ENCODE measurements at regions not wholly inside any gene's neighbourhood (a gene's known extent, or its start where the extent isn't known, plus 50 kb on each side); places are given as distances from the start of the nearest gene placed in this dataset.

DNA sequence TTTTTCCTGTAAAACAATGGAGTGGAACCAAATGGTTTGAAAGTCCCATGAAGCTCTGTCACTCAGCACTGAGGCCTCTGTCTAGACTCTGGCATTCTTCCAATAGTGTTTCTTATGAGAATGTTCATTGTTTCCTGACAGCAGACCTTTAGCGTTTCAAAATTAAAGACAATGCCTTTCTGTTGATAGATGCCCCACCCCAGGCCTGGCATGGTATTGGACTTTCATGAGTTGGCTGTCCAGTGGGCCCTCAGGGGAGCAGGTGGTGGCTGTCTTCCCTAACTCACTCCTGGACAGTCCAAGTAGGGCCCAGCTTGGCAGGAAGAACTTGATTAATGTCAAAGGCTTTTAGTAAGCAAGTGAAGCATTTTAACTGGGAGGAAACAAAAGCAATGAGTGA, 186.5 kb upstream of the CCL2 start:
- TF ChIP-seq EP300 (IDR thresholded peaks at IDR 0.05; ENCODE audit: borderline replicate concordance), result no peak
- TF ChIP-seq EGR1 (IDR thresholded peaks at IDR 0.05), result no peak
- no peak for TF ChIP-seq TAF1 (IDR thresholded peaks at IDR 0.05; ENCODE audit: low read depth)
- TF ChIP-seq CEBPB (IDR thresholded peaks at IDR 0.05), result no peak
- TF ChIP-seq, protein P1, sequence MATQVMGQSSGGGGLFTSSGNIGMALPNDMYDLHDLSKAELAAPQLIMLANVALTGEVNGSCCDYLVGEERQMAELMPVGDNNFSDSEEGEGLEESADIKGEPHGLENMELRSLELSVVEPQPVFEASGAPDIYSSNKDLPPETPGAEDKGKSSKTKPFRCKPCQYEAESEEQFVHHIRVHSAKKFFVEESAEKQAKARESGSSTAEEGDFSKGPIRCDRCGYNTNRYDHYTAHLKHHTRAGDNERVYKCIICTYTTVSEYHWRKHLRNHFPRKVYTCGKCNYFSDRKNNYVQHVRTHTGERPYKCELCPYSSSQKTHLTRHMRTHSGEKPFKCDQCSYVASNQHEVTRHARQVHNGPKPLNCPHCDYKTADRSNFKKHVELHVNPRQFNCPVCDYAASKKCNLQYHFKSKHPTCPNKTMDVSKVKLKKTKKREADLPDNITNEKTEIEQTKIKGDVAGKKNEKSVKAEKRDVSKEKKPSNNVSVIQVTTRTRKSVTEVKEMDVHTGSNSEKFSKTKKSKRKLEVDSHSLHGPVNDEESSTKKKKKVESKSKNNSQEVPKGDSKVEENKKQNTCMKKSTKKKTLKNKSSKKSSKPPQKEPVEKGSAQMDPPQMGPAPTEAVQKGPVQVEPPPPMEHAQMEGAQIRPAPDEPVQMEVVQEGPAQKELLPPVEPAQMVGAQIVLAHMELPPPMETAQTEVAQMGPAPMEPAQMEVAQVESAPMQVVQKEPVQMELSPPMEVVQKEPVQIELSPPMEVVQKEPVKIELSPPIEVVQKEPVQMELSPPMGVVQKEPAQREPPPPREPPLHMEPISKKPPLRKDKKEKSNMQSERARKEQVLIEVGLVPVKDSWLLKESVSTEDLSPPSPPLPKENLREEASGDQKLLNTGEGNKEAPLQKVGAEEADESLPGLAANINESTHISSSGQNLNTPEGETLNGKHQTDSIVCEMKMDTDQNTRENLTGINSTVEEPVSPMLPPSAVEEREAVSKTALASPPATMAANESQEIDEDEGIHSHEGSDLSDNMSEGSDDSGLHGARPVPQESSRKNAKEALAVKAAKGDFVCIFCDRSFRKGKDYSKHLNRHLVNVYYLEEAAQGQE (IDR thresholded peaks at IDR 0.05; ENCODE audit: low read depth), result no peak
- TF ChIP-seq TEAD4 (IDR thresholded peaks at IDR 0.05), result no peak
- TF ChIP-seq CREB1 (IDR thresholded peaks at IDR 0.05; ENCODE audit: low read depth), result no peak
- no peak for TF ChIP-seq FOXM1 (IDR thresholded peaks at IDR 0.05; ENCODE audit: borderline replicate concordance, low read depth)
- no peak for TF ChIP-seq ZBTB7A (IDR thresholded peaks at IDR 0.05; ENCODE audit: low read depth)
- TF ChIP-seq, protein P2, sequence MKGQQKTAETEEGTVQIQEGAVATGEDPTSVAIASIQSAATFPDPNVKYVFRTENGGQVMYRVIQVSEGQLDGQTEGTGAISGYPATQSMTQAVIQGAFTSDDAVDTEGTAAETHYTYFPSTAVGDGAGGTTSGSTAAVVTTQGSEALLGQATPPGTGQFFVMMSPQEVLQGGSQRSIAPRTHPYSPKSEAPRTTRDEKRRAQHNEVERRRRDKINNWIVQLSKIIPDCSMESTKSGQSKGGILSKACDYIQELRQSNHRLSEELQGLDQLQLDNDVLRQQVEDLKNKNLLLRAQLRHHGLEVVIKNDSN (IDR thresholded peaks at IDR 0.05), result no peak
- TF ChIP-seq NFIC (IDR thresholded peaks at IDR 0.05), result no peak
- TF ChIP-seq, protein P3, sequence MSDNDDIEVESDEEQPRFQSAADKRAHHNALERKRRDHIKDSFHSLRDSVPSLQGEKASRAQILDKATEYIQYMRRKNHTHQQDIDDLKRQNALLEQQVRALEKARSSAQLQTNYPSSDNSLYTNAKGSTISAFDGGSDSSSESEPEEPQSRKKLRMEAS (IDR thresholded peaks at IDR 0.05), result no peak
- no peak for TF ChIP-seq YY1 (IDR thresholded peaks at IDR 0.05; ENCODE audit: low read depth)
- no peak for TF ChIP-seq RAD21 (IDR thresholded peaks at IDR 0.05; ENCODE audit: low read depth)
- TF ChIP-seq TCF12 (IDR thresholded peaks at IDR 0.05; ENCODE audit: low read depth), result no peak

DNA sequence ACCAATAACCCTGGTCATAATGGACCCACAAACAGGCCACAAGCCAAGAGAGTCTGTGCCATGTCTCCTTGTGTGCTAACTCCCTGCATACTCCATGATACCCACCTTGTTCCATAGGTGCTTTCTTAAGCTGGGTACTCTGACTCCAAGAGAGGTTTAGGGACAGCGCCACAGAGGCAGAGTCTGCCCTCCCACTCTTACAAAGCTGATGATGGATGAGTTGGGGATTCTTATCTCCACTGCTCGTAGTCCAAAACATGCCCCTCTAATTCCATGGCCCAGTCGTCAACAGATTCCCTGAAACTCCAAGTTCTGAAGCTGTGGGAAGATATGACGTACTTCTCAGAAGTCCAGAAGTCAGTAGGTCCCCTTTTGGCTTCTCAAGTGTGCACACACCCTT, 184.4 kb upstream of the CCL2 start:
- TF ChIP-seq CREB1 (IDR thresholded peaks at IDR 0.05; ENCODE audit: low read depth), result no peak
- TF ChIP-seq YY1 (IDR thresholded peaks at IDR 0.05; ENCODE audit: low read depth), result no peak
- no peak for TF ChIP-seq TEAD4 (IDR thresholded peaks at IDR 0.05)
- TF ChIP-seq TCF12 (IDR thresholded peaks at IDR 0.05; ENCODE audit: low read depth), result no peak
- no peak for TF ChIP-seq FOXM1 (IDR thresholded peaks at IDR 0.05; ENCODE audit: borderline replicate concordance, low read depth)
- TF ChIP-seq ZBTB7A (IDR thresholded peaks at IDR 0.05; ENCODE audit: low read depth), result no peak
- TF ChIP-seq EGR1 (IDR thresholded peaks at IDR 0.05), result no peak
- TF ChIP-seq EP300 (IDR thresholded peaks at IDR 0.05; ENCODE audit: borderline replicate concordance), result no peak
- TF ChIP-seq, protein P2 (IDR thresholded peaks at IDR 0.05), result no peak
- TF ChIP-seq CEBPB (IDR thresholded peaks at IDR 0.05), result no peak
- no peak for TF ChIP-seq NFIC (IDR thresholded peaks at IDR 0.05)
- no peak for TF ChIP-seq TAF1 (IDR thresholded peaks at IDR 0.05; ENCODE audit: low read depth)
- TF ChIP-seq, protein P3 (IDR thresholded peaks at IDR 0.05), result no peak
- TF ChIP-seq, protein P1 (IDR thresholded peaks at IDR 0.05; ENCODE audit: low read depth), result no peak
- no peak for TF ChIP-seq RAD21 (IDR thresholded peaks at IDR 0.05; ENCODE audit: low read depth)

DNA sequence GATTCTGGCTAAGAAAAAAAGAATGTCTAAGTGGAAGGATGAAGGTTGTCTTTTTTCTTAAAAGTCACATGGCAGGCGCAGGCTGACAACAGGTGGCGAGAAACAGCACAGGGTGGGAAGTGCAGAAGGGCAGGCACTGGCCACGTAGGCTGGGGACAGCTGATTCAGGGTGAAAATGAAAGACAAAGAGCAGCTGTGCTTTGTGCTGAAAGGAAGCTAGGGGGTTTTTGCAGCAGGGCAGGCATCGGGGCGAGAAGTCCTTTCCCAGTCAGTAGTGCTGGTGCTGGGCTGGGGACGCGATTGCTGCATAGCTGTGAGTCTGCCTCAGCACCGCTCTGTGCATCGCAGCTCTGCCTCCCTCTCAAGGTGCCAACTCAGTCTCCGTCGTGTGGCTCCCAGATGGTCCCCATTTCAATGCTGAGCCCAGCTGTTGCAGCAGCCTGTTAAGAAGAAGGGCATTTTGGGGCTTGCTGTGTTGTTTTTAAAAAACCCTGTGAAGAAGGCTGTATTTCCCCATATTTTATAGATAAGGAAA, 183.1 kb upstream of the CCL2 start:
- TF ChIP-seq, protein P3 (IDR thresholded peaks at IDR 0.05), result no peak
- TF ChIP-seq, protein P2 (IDR thresholded peaks at IDR 0.05), result no peak
- TF ChIP-seq ZBTB7A (IDR thresholded peaks at IDR 0.05; ENCODE audit: low read depth), result no peak

DNA sequence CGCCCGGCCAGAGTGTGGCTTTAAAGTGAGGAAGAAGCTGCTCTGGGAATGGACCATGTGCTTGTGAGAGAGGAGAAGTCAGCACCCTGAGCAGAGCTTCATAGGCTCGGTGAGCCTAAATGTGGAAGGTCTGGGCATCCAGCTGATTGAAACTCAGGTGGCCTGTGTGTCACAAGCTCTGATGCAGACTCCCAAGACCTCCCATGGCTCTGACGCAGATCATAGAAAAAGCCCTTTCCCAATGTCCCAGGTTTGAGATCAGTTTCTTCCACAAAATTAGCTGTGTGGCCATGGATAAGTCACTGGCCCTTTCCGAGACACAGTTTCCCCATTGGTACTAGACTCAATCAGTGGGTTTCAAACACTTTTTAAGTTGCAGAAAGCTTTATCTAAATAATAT, 180.0 kb upstream of the CCL2 start:
- no peak for TF ChIP-seq TCF12 (IDR thresholded peaks at IDR 0.05; ENCODE audit: low read depth)
- TF ChIP-seq, protein P3 (IDR thresholded peaks at IDR 0.05), result no peak
- TF ChIP-seq EP300 (IDR thresholded peaks at IDR 0.05; ENCODE audit: borderline replicate concordance), result no peak
- no peak for TF ChIP-seq TAF1 (IDR thresholded peaks at IDR 0.05; ENCODE audit: low read depth)
- TF ChIP-seq, protein P2 (IDR thresholded peaks at IDR 0.05), result no peak
- no peak for TF ChIP-seq NFIC (IDR thresholded peaks at IDR 0.05)
- TF ChIP-seq CEBPB (IDR thresholded peaks at IDR 0.05), result no peak
- TF ChIP-seq RAD21 (IDR thresholded peaks at IDR 0.05; ENCODE audit: low read depth), result no peak
- TF ChIP-seq, protein P1 (IDR thresholded peaks at IDR 0.05; ENCODE audit: low read depth), result no peak
- no peak for TF ChIP-seq TEAD4 (IDR thresholded peaks at IDR 0.05)
- no peak for TF ChIP-seq YY1 (IDR thresholded peaks at IDR 0.05; ENCODE audit: low read depth)
- no peak for TF ChIP-seq EGR1 (IDR thresholded peaks at IDR 0.05)
- no peak for TF ChIP-seq CREB1 (IDR thresholded peaks at IDR 0.05; ENCODE audit: low read depth)
- TF ChIP-seq FOXM1 (IDR thresholded peaks at IDR 0.05; ENCODE audit: borderline replicate concordance, low read depth), result no peak
- TF ChIP-seq ZBTB7A (IDR thresholded peaks at IDR 0.05; ENCODE audit: low read depth), result no peak

Measured in Ishikawa (cell line).